ENCODE measurements at regions not wholly inside any gene's neighbourhood (a gene's known extent, or its start where the extent isn't known, plus 50 kb on each side); places are given as distances from the start of the nearest gene placed in this dataset.

DNA sequence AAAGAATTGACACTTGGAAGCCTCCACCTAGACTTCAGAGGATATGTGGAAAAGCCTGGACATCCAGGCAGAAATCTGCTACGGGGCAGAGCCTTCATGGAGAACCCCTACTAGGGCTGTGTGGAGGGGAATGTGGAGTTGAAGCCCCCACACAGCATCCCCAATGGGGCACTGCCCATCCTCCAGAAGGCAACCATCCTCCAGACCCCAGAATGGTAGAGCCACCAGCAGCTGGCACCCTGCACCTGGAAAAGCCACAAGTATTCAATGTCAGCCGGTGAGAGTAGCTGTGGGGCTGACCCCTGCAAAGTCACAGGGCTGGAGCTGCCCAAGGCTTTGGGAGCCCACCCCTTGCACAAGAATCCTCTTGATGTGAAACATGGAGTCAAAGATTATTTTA, 53.6 kb upstream of the SNTG2 start:
- TF ChIP-seq, protein P1, sequence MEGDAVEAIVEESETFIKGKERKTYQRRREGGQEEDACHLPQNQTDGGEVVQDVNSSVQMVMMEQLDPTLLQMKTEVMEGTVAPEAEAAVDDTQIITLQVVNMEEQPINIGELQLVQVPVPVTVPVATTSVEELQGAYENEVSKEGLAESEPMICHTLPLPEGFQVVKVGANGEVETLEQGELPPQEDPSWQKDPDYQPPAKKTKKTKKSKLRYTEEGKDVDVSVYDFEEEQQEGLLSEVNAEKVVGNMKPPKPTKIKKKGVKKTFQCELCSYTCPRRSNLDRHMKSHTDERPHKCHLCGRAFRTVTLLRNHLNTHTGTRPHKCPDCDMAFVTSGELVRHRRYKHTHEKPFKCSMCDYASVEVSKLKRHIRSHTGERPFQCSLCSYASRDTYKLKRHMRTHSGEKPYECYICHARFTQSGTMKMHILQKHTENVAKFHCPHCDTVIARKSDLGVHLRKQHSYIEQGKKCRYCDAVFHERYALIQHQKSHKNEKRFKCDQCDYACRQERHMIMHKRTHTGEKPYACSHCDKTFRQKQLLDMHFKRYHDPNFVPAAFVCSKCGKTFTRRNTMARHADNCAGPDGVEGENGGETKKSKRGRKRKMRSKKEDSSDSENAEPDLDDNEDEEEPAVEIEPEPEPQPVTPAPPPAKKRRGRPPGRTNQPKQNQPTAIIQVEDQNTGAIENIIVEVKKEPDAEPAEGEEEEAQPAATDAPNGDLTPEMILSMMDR (IDR thresholded peaks at IDR 0.05), result no peak
- TF ChIP-seq EZH2 (IDR thresholded peaks at IDR 0.05; ENCODE audit: borderline replicate concordance, insufficient read depth, low read depth, low read length, poor library complexity, severe bottlenecking), result no peak
